ENCODE measurements at regions not wholly inside any gene's neighbourhood (a gene's known extent, or its start where the extent isn't known, plus 50 kb on each side); places are given as distances from the start of the nearest gene placed in this dataset.

GRCh38 chr4:59823311-59823710, 1376.8 kb upstream of the ADGRL3 start:
- H3K27me3 Mint-ChIP-seq (ENCODE audit: low read depth), result no peaks in the 10 kb centered on the region; the same call in 1 of the 2 replicates
- ChIA-PET POLR2A (no interaction called here), CTCF (no interaction called here)
- H3K27ac Mint-ChIP-seq, result no peak overlapping the region
- DNase-seq (ENCODE audit: low spot score), result no peak
- H3K4me1 Mint-ChIP-seq, result no peaks in the 10 kb centered on the region
- no peak overlapping the region for H3K4me3 Mint-ChIP-seq
- ATAC-seq, result no peak
- no peaks in the 10 kb centered on the region for H3K36me3 Mint-ChIP-seq
- H3K9me3 Mint-ChIP-seq, result no peaks in the 10 kb centered on the region
- no peak for TF ChIP-seq ZBTB21 (CRISPR knock-in tag; IDR thresholded peaks at IDR 0.05; ENCODE audit: borderline replicate concordance)
- no peak for TF ChIP-seq ZNF232 (CRISPR knock-in tag; IDR thresholded peaks at IDR 0.05)
- TF ChIP-seq FOXK1 (CRISPR knock-in tag; IDR thresholded peaks at IDR 0.05), result no peak
- TF ChIP-seq ATF3 (CRISPR knock-in tag; conservative IDR thresholded peaks at IDR 0.05), result no peak
- TF ChIP-seq CBFB (CRISPR knock-in tag; IDR thresholded peaks at IDR 0.05; ENCODE audit: low read depth), result no peak
- TF ChIP-seq GRHL2 (CRISPR knock-in tag; IDR thresholded peaks at IDR 0.05; ENCODE audit: insufficient replicate concordance, severe bottlenecking), result no peak
- no peak for TF ChIP-seq SMAD3 (CRISPR knock-in tag; IDR thresholded peaks at IDR 0.05; ENCODE audit: borderline replicate concordance)
- TF ChIP-seq ZNF263 (CRISPR knock-in tag; IDR thresholded peaks at IDR 0.05; ENCODE audit: low read depth), result no peak
- TF ChIP-seq HMGXB4 (CRISPR knock-in tag; IDR thresholded peaks at IDR 0.05), result no peak
- TF ChIP-seq, protein P1, sequence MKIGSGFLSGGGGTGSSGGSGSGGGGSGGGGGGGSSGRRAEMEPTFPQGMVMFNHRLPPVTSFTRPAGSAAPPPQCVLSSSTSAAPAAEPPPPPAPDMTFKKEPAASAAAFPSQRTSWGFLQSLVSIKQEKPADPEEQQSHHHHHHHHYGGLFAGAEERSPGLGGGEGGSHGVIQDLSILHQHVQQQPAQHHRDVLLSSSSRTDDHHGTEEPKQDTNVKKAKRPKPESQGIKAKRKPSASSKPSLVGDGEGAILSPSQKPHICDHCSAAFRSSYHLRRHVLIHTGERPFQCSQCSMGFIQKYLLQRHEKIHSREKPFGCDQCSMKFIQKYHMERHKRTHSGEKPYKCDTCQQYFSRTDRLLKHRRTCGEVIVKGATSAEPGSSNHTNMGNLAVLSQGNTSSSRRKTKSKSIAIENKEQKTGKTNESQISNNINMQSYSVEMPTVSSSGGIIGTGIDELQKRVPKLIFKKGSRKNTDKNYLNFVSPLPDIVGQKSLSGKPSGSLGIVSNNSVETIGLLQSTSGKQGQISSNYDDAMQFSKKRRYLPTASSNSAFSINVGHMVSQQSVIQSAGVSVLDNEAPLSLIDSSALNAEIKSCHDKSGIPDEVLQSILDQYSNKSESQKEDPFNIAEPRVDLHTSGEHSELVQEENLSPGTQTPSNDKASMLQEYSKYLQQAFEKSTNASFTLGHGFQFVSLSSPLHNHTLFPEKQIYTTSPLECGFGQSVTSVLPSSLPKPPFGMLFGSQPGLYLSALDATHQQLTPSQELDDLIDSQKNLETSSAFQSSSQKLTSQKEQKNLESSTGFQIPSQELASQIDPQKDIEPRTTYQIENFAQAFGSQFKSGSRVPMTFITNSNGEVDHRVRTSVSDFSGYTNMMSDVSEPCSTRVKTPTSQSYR (CRISPR knock-in tag; IDR thresholded peaks at IDR 0.05), result no peak
- TF ChIP-seq TEAD4 (CRISPR knock-in tag; IDR thresholded peaks at IDR 0.05), result no peak
- TF ChIP-seq, protein P2, sequence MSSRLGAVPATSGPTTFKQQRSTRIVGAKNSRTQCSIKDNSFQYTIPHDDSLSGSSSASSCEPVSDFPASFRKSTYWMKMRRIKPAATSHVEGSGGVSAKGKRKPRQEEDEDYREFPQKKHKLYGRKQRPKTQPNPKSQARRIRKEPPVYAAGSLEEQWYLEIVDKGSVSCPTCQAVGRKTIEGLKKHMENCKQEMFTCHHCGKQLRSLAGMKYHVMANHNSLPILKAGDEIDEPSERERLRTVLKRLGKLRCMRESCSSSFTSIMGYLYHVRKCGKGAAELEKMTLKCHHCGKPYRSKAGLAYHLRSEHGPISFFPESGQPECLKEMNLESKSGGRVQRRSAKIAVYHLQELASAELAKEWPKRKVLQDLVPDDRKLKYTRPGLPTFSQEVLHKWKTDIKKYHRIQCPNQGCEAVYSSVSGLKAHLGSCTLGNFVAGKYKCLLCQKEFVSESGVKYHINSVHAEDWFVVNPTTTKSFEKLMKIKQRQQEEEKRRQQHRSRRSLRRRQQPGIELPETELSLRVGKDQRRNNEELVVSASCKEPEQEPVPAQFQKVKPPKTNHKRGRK (CRISPR knock-in tag; IDR thresholded peaks at IDR 0.05; ENCODE audit: borderline replicate concordance), result no peak
- TF ChIP-seq, protein P3, sequence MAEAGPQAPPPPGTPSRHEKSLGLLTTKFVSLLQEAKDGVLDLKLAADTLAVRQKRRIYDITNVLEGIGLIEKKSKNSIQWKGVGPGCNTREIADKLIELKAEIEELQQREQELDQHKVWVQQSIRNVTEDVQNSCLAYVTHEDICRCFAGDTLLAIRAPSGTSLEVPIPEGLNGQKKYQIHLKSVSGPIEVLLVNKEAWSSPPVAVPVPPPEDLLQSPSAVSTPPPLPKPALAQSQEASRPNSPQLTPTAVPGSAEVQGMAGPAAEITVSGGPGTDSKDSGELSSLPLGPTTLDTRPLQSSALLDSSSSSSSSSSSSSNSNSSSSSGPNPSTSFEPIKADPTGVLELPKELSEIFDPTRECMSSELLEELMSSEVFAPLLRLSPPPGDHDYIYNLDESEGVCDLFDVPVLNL (CRISPR knock-in tag; IDR thresholded peaks at IDR 0.05; ENCODE audit: borderline replicate concordance, low read depth), result no peak
- TF ChIP-seq KAT7 (CRISPR knock-in tag; IDR thresholded peaks at IDR 0.05; ENCODE audit: borderline replicate concordance), result no peak
- no peak for TF ChIP-seq PRRX2 (CRISPR knock-in tag; IDR thresholded peaks at IDR 0.05)
- TF ChIP-seq, protein P4, sequence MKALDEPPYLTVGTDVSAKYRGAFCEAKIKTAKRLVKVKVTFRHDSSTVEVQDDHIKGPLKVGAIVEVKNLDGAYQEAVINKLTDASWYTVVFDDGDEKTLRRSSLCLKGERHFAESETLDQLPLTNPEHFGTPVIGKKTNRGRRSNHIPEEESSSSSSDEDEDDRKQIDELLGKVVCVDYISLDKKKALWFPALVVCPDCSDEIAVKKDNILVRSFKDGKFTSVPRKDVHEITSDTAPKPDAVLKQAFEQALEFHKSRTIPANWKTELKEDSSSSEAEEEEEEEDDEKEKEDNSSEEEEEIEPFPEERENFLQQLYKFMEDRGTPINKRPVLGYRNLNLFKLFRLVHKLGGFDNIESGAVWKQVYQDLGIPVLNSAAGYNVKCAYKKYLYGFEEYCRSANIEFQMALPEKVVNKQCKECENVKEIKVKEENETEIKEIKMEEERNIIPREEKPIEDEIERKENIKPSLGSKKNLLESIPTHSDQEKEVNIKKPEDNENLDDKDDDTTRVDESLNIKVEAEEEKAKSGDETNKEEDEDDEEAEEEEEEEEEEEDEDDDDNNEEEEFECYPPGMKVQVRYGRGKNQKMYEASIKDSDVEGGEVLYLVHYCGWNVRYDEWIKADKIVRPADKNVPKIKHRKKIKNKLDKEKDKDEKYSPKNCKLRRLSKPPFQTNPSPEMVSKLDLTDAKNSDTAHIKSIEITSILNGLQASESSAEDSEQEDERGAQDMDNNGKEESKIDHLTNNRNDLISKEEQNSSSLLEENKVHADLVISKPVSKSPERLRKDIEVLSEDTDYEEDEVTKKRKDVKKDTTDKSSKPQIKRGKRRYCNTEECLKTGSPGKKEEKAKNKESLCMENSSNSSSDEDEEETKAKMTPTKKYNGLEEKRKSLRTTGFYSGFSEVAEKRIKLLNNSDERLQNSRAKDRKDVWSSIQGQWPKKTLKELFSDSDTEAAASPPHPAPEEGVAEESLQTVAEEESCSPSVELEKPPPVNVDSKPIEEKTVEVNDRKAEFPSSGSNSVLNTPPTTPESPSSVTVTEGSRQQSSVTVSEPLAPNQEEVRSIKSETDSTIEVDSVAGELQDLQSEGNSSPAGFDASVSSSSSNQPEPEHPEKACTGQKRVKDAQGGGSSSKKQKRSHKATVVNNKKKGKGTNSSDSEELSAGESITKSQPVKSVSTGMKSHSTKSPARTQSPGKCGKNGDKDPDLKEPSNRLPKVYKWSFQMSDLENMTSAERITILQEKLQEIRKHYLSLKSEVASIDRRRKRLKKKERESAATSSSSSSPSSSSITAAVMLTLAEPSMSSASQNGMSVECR (CRISPR knock-in tag; IDR thresholded peaks at IDR 0.05; ENCODE audit: borderline replicate concordance), result no peak
- TF ChIP-seq, protein P5, sequence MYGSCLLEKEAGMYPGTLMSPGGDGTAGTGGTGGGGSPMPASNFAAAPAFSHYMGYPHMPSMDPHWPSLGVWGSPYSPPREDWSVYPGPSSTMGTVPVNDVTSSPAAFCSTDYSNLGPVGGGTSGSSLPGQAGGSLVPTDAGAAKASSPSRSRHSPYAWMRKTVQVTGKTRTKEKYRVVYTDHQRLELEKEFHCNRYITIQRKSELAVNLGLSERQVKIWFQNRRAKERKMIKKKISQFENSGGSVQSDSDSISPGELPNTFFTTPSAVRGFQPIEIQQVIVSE (CRISPR knock-in tag; IDR thresholded peaks at IDR 0.05; ENCODE audit: borderline replicate concordance), result no peak
- no peak for TF ChIP-seq RORB (CRISPR knock-in tag; IDR thresholded peaks at IDR 0.05)
- TF ChIP-seq, protein P6, sequence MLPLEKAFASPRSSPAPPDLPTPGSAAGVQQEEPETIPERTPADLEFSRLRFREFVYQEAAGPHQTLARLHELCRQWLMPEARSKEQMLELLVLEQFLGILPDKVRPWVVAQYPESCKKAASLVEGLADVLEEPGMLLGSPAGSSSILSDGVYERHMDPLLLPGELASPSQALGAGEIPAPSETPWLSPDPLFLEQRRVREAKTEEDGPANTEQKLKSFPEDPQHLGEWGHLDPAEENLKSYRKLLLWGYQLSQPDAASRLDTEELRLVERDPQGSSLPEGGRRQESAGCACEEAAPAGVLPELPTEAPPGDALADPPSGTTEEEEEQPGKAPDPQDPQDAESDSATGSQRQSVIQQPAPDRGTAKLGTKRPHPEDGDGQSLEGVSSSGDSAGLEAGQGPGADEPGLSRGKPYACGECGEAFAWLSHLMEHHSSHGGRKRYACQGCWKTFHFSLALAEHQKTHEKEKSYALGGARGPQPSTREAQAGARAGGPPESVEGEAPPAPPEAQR (CRISPR knock-in tag; IDR thresholded peaks at IDR 0.05), result no peak

Data from WTC11 (cell line).